HepG2 (cell line): ENCODE measurements at regions not wholly inside any gene's neighbourhood (a gene's known extent, or its start where the extent isn't known, plus 50 kb on each side); places are given as distances from the start of the nearest gene placed in this dataset.

Experiments
- ATAC-seq: fragments of 200-7000 bp; cut with Tn5 transposase; 3 replicates; pipeline ENCODE4 v1.9.1; 2020; ENCODE audit warnings: mild to moderate bottlenecking, moderate library complexity
- BruUV-seq: library from RNA; stranded (reverse); fragments of 400-500 nt; replicated peaks from 2 replicates; lab custom pipeline; 2021; lab: Mats Ljungman, UMichigan
- CTCF ChIA-PET: fragments of 300-600 bp; formaldehyde crosslinking; extraction: SDS; loops from one replicate; lab custom pipeline; 2021; ENCODE audit warnings: low total read pairs, inconsistent platforms, low intra/inter-chr PET ratio; lab: Yijun Ruan, JAX
- POLR2A ChIA-PET: fragments of 350-600 bp; sonication (Branson Sonifier 250); formaldehyde crosslinking; loops from one replicate; lab custom pipeline; 2020; ENCODE audit warnings: antibody characterized with exemption, inconsistent platforms; lab: Yijun Ruan, JAX
- DNase-seq: peaks from one replicate; pipeline ENCODE4 v3.0.0-alpha.2; 2015; ENCODE audit warnings: low spot score
- FAIRE-seq: peaks from 3 replicates; lab custom pipeline; 2011; peaks lifted over from hg19 to GRCh38; lab: Jason Lieb, UNC
- H2AFZ ChIP-seq: one replicate; pipeline ENCODE4 v1.6.1; 2011; ENCODE audit warnings: low read length, inconsistent platforms
- H3K27ac ChIP-seq: fragments of 300-600 bp; 3 replicates; pipeline ENCODE4 v1.8.0; 2011; ENCODE audit warnings: mixed run types, mild to moderate bottlenecking, mixed read lengths, low read length, inconsistent platforms; ENCODE audit not compliant: insufficient read depth; ENCODE audit errors: extremely low read length
- H3K27me3 ChIP-seq, 2 experiments: fragments of 200-600 bp in 1 of 2; 2 replicates in 1 of 2; 3 replicates in 1 of 2; pipeline versions ENCODE4 v1.6.0 to v1.8.0; 2011; ENCODE audit warnings: low read length in 2 of 2, mild to moderate bottlenecking in 2 of 2, moderate library complexity in 2 of 2, inconsistent platforms in 1 of 2; ENCODE audit not compliant: insufficient read depth in 2 of 2, control insufficient read depth in 1 of 2
- H3K36me3 ChIP-seq, 2 experiments: fragments of 200-600 bp in 1 of 2; replicated peaks in 1 of 2; 2 replicates in 1 of 2; 3 replicates in 1 of 2; pipeline versions ENCODE4 v1.5.1 to v1.8.0; 2011; ENCODE audit warnings: low read length in 2 of 2, inconsistent platforms in 1 of 2; ENCODE audit not compliant: insufficient read depth in 2 of 2, control insufficient read depth in 1 of 2
- H3K4me1 ChIP-seq: 2 replicates; pipeline ENCODE4 v1.5.1; 2012; ENCODE audit warnings: low read length, inconsistent platforms; ENCODE audit not compliant: insufficient read depth
- H3K4me2 ChIP-seq: 2 replicates; pipeline ENCODE4 v1.6.0; 2011; ENCODE audit warnings: low read depth, low read length, inconsistent platforms
- H3K4me3 ChIP-seq, 3 experiments: fragments of 200-600 bp in 1 of 3; sonication (generic), shearing (Covaris generic) in 1 of 3; replicated peaks in 1 of 3; 2 replicates each; pipeline ENCODE4 v1.5.1; 2011 to 2016; ENCODE audit warnings: low read length in 3 of 3, inconsistent platforms in 2 of 3, low read depth in 2 of 3, mild to moderate bottlenecking in 2 of 3, control low read depth in 1 of 3, mixed read lengths in 1 of 3; ENCODE audit not compliant: insufficient read depth in 1 of 3
- H3K79me2 ChIP-seq: one replicate; pipeline ENCODE4 v1.6.1; 2011; ENCODE audit warnings: low read length, inconsistent platforms; ENCODE audit not compliant: insufficient read depth
- H3K9ac ChIP-seq: 2 replicates; pipeline ENCODE4 v1.6.0; 2011; ENCODE audit warnings: mild to moderate bottlenecking, low read depth, low read length, inconsistent platforms; ENCODE audit not compliant: insufficient read depth
- H3K9me3 ChIP-seq: 2 replicates; pipeline ENCODE4 v1.5.1; 2012; ENCODE audit warnings: mild to moderate bottlenecking, low read length
- H4K20me1 ChIP-seq: 2 replicates; pipeline ENCODE4 v1.6.0; 2011; ENCODE audit warnings: inconsistent platforms, mild to moderate bottlenecking, low read length, moderate library complexity; ENCODE audit not compliant: insufficient read depth
- CCAR2 ChIP-seq: fragments of 200-400 bp; formaldehyde crosslinking; optimal IDR thresholded peaks from 2 replicates; pipeline ENCODE3; 2018; ENCODE audit warnings: low read depth, mild to moderate bottlenecking, low read length, moderate library complexity
- DNMT1 ChIP-seq: sonication (generic); formaldehyde crosslinking; IDR thresholded peaks from 2 replicates; pipeline ENCODE4 v1.5.1; 2020; ENCODE audit warnings: mild to moderate bottlenecking, missing genetic modification reagents
- PLRG1 ChIP-seq: fragments of 450-650 bp; conservative IDR thresholded peaks from 2 replicates; pipeline ENCODE4 v1.6.1; 2016
- RARA ChIP-seq: IDR thresholded peaks from 2 replicates; pipeline ENCODE4 v1.6.1; 2016; ENCODE audit warnings: missing genetic modification reagents, missing compliant biosample characterization
- STAG1 ChIP-seq: sonication (generic); formaldehyde crosslinking; IDR thresholded peaks from 2 replicates; pipeline ENCODE4 v1.4.0; 2020; ENCODE audit warnings: missing genetic modification reagents
- TCF7 ChIP-seq: sonication (generic); IDR thresholded peaks from 2 replicates; pipeline ENCODE4 v1.6.1; 2016; ENCODE audit warnings: antibody characterized with exemption, low read depth
- TGIF2 ChIP-seq: IDR thresholded peaks from 2 replicates; pipeline ENCODE4 v1.6.1; 2016; ENCODE audit warnings: control low read depth, missing compliant biosample characterization
- TOPORS ChIP-seq: sonication (generic); formaldehyde crosslinking; IDR thresholded peaks from 2 replicates; pipeline ENCODE4 v1.8.0; 2023; ENCODE audit warnings: mild to moderate bottlenecking, missing genetic modification reagents
- TRIM24 ChIP-seq: sonication (generic); formaldehyde crosslinking; IDR thresholded peaks from 2 replicates; pipeline ENCODE4 v1.8.0; 2022; ENCODE audit warnings: mild to moderate bottlenecking, missing genetic modification reagents
- XRCC5 ChIP-seq: fragments of 200-400 bp; formaldehyde crosslinking; optimal IDR thresholded peaks from 2 replicates; pipeline ENCODE3; 2017; ENCODE audit warnings: mild to moderate bottlenecking, low read length
- ZBTB3 ChIP-seq: sonication (generic); formaldehyde crosslinking; IDR thresholded peaks from 2 replicates; pipeline ENCODE4 v1.4.0; 2020; ENCODE audit warnings: low read depth, mild to moderate bottlenecking, moderate library complexity, missing genetic modification reagents, borderline replicate concordance
- ZNF350 ChIP-seq: sonication (generic); formaldehyde crosslinking; IDR thresholded peaks from 2 replicates; pipeline ENCODE4 v1.4.0; 2020; ENCODE audit warnings: mild to moderate bottlenecking, low read depth, missing genetic modification reagents, borderline replicate concordance
- ZNF619 ChIP-seq: sonication (generic); formaldehyde crosslinking; IDR thresholded peaks from 2 replicates; pipeline ENCODE4 v1.4.0; 2020; ENCODE audit warnings: mild to moderate bottlenecking, missing genetic modification reagents
- whole genome bisulfite sequencing: methylation state at CpG from one replicate; pipeline ENCODE4 v1.1.6; 2017; ENCODE audit warnings: low lambda C conversion rate; 5-methylcytosine and 5-hydroxymethylcytosine counted together
- in situ Hi-C: cut with HindIII; loops from 2 replicates; pipeline ENCODE4 v1.10.0; 2017; ENCODE audit warnings: low pct_unique_long_range_greater_than_20kb; ENCODE audit not compliant: extremely low pct_ligation_motif_present
- intact Hi-C: fragments of 100-400 bp; cut with micrococcal nuclease; formaldehyde crosslinking; loops from one replicate; pipeline ENCODE4 v1.10.0; 2022; ENCODE audit not compliant: unreplicated experiment
- TF ChIP-seq, protein P1 (sequence below): sonication (generic); formaldehyde crosslinking; IDR thresholded peaks from 2 replicates; pipeline ENCODE4 v1.5.1; 2020; ENCODE audit warnings: missing genetic modification reagents, mild to moderate bottlenecking, borderline replicate concordance
- TF ChIP-seq, protein P2 (sequence below): sonication (generic); formaldehyde crosslinking; conservative IDR thresholded peaks from 2 replicates; pipeline ENCODE4 v1.8.0; 2022; ENCODE audit warnings: low read depth, missing genetic modification reagents
- TF ChIP-seq, protein P3 (sequence below): sonication (generic); formaldehyde crosslinking; IDR thresholded peaks from 2 replicates; pipeline ENCODE4 v1.8.0; 2022; ENCODE audit warnings: mild to moderate bottlenecking, missing genetic modification reagents, moderate library complexity
- TF ChIP-seq, protein P4 (sequence below): sonication (generic); formaldehyde crosslinking; IDR thresholded peaks from 2 replicates; pipeline ENCODE4 v1.8.0; 2022; ENCODE audit warnings: mild to moderate bottlenecking, missing genetic modification reagents; ENCODE audit not compliant: insufficient replicate concordance
- TF ChIP-seq, protein P5 (sequence below): sonication (generic); formaldehyde crosslinking; IDR thresholded peaks from 2 replicates; pipeline ENCODE4 v1.5.0; 2020; ENCODE audit warnings: missing genetic modification reagents, mild to moderate bottlenecking, borderline replicate concordance

DNA sequence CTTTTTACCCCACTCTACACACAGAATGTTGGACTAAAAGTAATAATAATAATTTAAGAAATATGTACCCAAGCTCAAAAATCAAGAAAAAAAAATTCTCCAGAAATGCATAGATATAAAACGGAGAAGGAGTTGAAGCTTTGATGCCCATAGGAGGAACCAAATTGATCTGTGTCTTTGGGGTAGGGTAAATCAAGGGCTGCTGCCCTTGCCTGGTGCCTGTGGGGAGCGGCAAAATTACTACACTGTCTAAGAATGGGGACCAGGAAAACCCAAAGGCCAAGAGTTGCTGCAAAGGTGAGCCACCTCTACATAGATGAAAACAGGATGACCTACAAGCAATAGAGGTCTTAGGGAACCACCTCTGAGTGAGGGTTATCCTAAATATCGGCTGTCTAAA lies 56.0 kb upstream of the SPPL2A start:
- Histone ChIP-seq H3K27ac (no peak overlapping the region), H4K20me1 (no peaks in the 10 kb centered on the region), H3K4me1 (no peaks in the 10 kb centered on the region), H3K79me2 (no peaks in the 10 kb centered on the region), H3K4me2 (no peak overlapping the region), H2AFZ (no peak overlapping the region), H3K4me3 (no peak overlapping the region), H3K36me3 (no peaks in the 10 kb centered on the region), H3K9me3 (no peaks in the 10 kb centered on the region), H3K9ac (no peak overlapping the region), H3K27me3 (no peaks in the 10 kb centered on the region)
- DNase-seq (no peak), FAIRE-seq (no peak), ATAC-seq (no peak)
- CTCF ChIA-PET = no interaction called here
- intact Hi-C loops = no loop called here
- WGBS = 33% methylated on average over 3 of the region's 3 CpGs
- BruUV-seq = no TSS peak
- in situ Hi-C loops = no loop called here
- TF ChIP-seq CCAR2 (no peak), STAG1 (CRISPR knock-in tag) (no peak), XRCC5 (no peak), RARA (CRISPR knock-in tag) (no peak), TRIM24 (CRISPR knock-in tag) (no peak), PLRG1 (no peak), ZBTB3 (CRISPR knock-in tag) (no peak), DNMT1 (CRISPR knock-in tag) (no peak), ZNF619 (CRISPR knock-in tag) (no peak), ZNF350 (CRISPR knock-in tag) (no peak), TGIF2 (CRISPR knock-in tag) (no peak), TCF7 (no peak), TOPORS (CRISPR knock-in tag) (no peak)
- TF ChIP-seq, protein P1, sequence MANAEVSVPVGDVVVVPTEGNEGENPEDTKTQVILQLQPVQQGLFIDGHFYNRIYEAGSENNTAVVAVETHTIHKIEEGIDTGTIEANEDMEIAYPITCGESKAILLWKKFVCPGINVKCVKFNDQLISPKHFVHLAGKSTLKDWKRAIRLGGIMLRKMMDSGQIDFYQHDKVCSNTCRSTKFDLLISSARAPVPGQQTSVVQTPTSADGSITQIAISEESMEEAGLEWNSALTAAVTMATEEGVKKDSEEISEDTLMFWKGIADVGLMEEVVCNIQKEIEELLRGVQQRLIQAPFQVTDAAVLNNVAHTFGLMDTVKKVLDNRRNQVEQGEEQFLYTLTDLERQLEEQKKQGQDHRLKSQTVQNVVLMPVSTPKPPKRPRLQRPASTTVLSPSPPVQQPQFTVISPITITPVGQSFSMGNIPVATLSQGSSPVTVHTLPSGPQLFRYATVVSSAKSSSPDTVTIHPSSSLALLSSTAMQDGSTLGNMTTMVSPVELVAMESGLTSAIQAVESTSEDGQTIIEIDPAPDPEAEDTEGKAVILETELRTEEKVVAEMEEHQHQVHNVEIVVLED = no peak
- TF ChIP-seq, protein P2, sequence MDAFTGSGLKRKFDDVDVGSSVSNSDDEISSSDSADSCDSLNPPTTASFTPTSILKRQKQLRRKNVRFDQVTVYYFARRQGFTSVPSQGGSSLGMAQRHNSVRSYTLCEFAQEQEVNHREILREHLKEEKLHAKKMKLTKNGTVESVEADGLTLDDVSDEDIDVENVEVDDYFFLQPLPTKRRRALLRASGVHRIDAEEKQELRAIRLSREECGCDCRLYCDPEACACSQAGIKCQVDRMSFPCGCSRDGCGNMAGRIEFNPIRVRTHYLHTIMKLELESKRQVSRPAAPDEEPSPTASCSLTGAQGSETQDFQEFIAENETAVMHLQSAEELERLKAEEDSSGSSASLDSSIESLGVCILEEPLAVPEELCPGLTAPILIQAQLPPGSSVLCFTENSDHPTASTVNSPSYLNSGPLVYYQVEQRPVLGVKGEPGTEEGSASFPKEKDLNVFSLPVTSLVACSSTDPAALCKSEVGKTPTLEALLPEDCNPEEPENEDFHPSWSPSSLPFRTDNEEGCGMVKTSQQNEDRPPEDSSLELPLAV (CRISPR knock-in tag) = no peak
- TF ChIP-seq, protein P3, sequence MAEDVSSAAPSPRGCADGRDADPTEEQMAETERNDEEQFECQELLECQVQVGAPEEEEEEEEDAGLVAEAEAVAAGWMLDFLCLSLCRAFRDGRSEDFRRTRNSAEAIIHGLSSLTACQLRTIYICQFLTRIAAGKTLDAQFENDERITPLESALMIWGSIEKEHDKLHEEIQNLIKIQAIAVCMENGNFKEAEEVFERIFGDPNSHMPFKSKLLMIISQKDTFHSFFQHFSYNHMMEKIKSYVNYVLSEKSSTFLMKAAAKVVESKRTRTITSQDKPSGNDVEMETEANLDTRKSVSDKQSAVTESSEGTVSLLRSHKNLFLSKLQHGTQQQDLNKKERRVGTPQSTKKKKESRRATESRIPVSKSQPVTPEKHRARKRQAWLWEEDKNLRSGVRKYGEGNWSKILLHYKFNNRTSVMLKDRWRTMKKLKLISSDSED = no peak
- TF ChIP-seq, protein P4, sequence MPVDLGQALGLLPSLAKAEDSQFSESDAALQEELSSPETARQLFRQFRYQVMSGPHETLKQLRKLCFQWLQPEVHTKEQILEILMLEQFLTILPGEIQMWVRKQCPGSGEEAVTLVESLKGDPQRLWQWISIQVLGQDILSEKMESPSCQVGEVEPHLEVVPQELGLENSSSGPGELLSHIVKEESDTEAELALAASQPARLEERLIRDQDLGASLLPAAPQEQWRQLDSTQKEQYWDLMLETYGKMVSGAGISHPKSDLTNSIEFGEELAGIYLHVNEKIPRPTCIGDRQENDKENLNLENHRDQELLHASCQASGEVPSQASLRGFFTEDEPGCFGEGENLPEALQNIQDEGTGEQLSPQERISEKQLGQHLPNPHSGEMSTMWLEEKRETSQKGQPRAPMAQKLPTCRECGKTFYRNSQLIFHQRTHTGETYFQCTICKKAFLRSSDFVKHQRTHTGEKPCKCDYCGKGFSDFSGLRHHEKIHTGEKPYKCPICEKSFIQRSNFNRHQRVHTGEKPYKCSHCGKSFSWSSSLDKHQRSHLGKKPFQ (CRISPR knock-in tag) = no peak
- TF ChIP-seq, protein P5, sequence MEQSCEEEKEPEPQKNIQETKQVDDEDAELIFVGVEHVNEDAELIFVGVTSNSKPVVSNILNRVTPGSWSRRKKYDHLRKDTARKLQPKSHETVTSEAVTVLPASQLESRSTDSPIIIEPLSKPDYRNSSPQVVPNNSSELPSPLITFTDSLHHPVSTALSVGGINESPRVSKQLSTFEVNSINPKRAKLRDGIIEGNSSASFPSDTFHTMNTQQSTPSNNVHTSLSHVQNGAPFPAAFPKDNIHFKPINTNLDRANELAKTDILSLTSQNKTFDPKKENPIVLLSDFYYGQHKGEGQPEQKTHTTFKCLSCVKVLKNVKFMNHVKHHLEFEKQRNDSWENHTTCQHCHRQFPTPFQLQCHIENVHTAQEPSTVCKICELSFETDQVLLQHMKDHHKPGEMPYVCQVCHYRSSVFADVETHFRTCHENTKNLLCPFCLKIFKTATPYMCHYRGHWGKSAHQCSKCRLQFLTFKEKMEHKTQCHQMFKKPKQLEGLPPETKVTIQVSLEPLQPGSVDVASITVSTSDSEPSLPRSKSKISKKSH (CRISPR knock-in tag) = no peak
- POLR2A ChIA-PET = no interaction called here
